ENCODE measurements at regions not wholly inside any gene's neighbourhood (a gene's known extent, or its start where the extent isn't known, plus 50 kb on each side); places are given as distances from the start of the nearest gene placed in this dataset.

DNA sequence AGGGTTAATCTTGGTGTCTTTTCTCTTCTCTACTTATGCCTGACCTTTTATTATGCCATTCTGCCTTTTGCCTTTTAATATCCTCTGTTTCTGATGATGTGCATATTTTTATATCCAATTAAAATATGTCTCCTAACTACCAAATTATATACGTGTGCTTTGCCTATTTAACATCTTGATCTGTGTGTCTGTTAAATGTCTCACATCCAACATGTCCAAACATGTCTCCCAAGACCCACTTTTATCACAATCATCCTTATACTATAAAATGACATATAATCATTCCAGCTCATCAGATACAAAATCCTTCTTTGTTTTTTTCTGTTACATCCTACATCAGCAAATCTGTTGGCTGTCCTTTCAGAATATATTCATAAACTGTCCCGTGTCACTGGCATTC lies 539.5 kb downstream of the ZPLD1 start:
- TF ChIP-seq, protein P1, sequence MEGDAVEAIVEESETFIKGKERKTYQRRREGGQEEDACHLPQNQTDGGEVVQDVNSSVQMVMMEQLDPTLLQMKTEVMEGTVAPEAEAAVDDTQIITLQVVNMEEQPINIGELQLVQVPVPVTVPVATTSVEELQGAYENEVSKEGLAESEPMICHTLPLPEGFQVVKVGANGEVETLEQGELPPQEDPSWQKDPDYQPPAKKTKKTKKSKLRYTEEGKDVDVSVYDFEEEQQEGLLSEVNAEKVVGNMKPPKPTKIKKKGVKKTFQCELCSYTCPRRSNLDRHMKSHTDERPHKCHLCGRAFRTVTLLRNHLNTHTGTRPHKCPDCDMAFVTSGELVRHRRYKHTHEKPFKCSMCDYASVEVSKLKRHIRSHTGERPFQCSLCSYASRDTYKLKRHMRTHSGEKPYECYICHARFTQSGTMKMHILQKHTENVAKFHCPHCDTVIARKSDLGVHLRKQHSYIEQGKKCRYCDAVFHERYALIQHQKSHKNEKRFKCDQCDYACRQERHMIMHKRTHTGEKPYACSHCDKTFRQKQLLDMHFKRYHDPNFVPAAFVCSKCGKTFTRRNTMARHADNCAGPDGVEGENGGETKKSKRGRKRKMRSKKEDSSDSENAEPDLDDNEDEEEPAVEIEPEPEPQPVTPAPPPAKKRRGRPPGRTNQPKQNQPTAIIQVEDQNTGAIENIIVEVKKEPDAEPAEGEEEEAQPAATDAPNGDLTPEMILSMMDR (IDR thresholded peaks at IDR 0.05) = no peak
- TF ChIP-seq POLR2A (IDR thresholded peaks at IDR 0.05) (no peak), POLR2AphosphoS5 (IDR thresholded peaks at IDR 0.05) (no peak), EP300 (IDR thresholded peaks at IDR 0.05) (no peak)

Measured in sigmoid colon (tissue), 4 donors.